Nephron progenitor cell (in vitro differentiated cells): ENCODE measurements at regions not wholly inside any gene's neighbourhood (a gene's known extent, or its start where the extent isn't known, plus 50 kb on each side); places are given as distances from the start of the nearest gene placed in this dataset.
"Not testable (repeated sequence)": the region's sequence is repeated elsewhere in the genome, so short reads cannot be mapped to it uniquely, and the experiment has no call there.

Experiments
- DNase-seq: peaks from one replicate; pipeline ENCODE4 v3.0.0; 2021
- H3K27ac Mint-ChIP-seq: 2 replicates; pipeline ENCODE4 v1.8.0; 2021; ENCODE audit warnings: mild to moderate bottlenecking, moderate library complexity, mixed read lengths
- H3K27me3 Mint-ChIP-seq: 2 replicates; pipeline ENCODE4 v1.8.0; 2021; ENCODE audit warnings: mild to moderate bottlenecking, low read depth, mixed read lengths; ENCODE audit not compliant: poor library complexity
- H3K36me3 Mint-ChIP-seq: 2 replicates; pipeline ENCODE4 v1.8.0; 2021; ENCODE audit warnings: low read depth, mixed read lengths
- H3K4me1 Mint-ChIP-seq: 2 replicates; pipeline ENCODE4 v1.8.0; 2021; ENCODE audit warnings: mixed read lengths
- H3K4me3 Mint-ChIP-seq: 2 replicates; pipeline ENCODE4 v1.8.0; 2021; ENCODE audit warnings: mild to moderate bottlenecking, moderate library complexity, mixed read lengths
- H3K9me3 Mint-ChIP-seq: 2 replicates; pipeline ENCODE4 v1.8.0; 2021; ENCODE audit warnings: mild to moderate bottlenecking, moderate library complexity, mixed read lengths
- TF ChIP-seq, protein P1 (sequence below): fragments of 200-600 bp; sonication (generic); IDR thresholded peaks from 2 replicates; pipeline ENCODE4 v1.5.0; 2021; ENCODE audit warnings: antibody characterized with exemption

DNA sequence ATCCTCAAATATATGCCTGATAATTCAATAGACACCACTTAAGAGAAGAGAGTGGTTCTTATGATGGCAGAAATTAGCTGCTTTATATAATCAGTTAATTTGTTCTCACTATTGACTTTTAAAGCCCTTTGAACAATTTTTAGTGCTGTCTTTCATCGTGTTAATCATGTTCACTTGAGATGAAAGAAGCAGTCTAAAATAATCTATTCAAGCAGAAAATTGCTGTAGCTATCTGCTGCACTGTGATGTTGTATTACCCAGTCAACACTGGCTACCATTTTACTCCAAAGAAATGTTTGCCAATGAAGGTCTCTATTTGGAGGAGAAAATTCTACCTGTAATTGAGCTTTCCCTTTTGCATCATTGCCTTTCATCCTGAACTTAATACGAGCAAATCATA, 459.8 kb upstream of the FSIP2 start:
- H3K36me3 Mint-ChIP-seq = no peaks in the 10 kb centered on the region
- DNase-seq = no peak
- H3K27me3 Mint-ChIP-seq = no peaks in the 10 kb centered on the region

DNA sequence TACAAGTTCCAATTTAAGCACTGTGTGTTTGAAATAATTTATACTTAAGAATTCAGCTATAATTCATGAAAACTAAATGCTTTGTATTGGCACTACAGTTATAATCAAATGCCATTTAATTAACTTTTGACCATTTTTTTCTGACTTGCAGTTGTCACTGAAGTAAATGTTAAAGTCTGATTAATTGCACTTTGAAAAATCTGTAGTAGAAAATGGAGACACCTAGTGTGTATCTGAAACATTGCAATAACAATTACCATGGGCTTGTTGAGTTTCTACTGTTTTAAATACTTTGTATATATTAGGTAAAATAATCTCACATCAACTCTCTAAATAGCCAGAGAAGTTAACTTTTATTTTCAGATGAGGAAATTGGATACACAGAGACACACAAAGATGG, 458.6 kb upstream of the FSIP2 start:
- H3K36me3 Mint-ChIP-seq = no peaks in the 10 kb centered on the region

More for the DNA sequence above, 459.8 kb upstream of the FSIP2 start:
- H3K4me3 Mint-ChIP-seq = no peak overlapping the region
- H3K9me3 Mint-ChIP-seq = no peaks in the 10 kb centered on the region
- H3K4me1 Mint-ChIP-seq = no peaks in the 10 kb centered on the region
- TF ChIP-seq, protein P1, sequence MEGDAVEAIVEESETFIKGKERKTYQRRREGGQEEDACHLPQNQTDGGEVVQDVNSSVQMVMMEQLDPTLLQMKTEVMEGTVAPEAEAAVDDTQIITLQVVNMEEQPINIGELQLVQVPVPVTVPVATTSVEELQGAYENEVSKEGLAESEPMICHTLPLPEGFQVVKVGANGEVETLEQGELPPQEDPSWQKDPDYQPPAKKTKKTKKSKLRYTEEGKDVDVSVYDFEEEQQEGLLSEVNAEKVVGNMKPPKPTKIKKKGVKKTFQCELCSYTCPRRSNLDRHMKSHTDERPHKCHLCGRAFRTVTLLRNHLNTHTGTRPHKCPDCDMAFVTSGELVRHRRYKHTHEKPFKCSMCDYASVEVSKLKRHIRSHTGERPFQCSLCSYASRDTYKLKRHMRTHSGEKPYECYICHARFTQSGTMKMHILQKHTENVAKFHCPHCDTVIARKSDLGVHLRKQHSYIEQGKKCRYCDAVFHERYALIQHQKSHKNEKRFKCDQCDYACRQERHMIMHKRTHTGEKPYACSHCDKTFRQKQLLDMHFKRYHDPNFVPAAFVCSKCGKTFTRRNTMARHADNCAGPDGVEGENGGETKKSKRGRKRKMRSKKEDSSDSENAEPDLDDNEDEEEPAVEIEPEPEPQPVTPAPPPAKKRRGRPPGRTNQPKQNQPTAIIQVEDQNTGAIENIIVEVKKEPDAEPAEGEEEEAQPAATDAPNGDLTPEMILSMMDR = no peak
- H3K27ac Mint-ChIP-seq = no peak overlapping the region

DNA sequence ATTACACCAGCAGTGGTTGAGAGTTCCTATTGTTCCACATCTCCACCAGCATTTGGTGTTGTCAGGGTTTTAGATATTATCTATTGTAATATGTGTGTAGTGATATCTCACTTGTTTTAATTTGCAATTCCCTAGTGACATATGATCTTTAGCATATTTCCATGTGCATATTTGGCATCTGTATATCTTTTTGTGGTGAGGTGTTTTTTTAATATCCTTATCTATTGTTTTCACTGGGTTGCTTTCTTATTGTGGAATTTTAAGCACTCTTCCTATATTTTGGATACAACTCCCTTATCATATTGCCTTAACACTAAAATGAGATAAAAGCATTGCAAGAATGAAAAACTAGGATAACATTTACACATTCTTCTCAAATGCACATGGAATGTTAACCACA, 453.9 kb upstream of the FSIP2 start:
- no peaks in the 10 kb centered on the region for H3K27me3 Mint-ChIP-seq
- no peak for DNase-seq
- no peak overlapping the region for H3K4me3 Mint-ChIP-seq
- peaks cover 5% of the 10 kb centered on the region for H3K4me1 Mint-ChIP-seq
- H3K9me3 Mint-ChIP-seq = no peaks in the 10 kb centered on the region
- TF ChIP-seq, protein P1 = no peak
- H3K27ac Mint-ChIP-seq = no peak overlapping the region
- H3K36me3 Mint-ChIP-seq = no peaks in the 10 kb centered on the region

More for the DNA sequence above, 458.6 kb upstream of the FSIP2 start:
- Mint-ChIP-seq H3K9me3 (no peaks in the 10 kb centered on the region), H3K27ac (no peak overlapping the region), H3K4me3 (no peak overlapping the region), H3K4me1 (no peaks in the 10 kb centered on the region), H3K27me3 (no peaks in the 10 kb centered on the region)
- DNase-seq = no peak
- TF ChIP-seq, protein P1 = peak; percentile 46

DNA sequence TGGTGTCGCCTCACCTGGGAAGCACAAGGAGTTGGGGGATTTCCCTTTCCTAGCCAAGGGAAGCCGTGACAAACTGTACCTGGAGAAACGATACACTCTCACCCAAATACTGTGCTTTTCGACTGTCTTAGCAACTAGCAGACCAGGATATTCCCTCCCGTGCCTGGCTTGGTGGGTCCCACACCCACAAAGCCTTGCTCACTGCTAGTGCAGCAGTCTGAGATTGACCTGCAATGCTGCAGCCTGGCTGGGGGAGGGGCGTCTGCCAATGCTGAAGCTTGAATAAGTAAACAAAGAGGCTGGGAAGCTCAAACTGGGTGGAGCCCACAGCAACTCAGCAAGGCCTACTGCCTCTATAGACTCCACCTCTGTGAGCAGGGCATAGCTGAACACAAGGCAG, 448.6 kb upstream of the FSIP2 start:
- DNase-seq = peak; percentile 55
- peaks cover 14% of the 10 kb centered on the region for H3K4me1 Mint-ChIP-seq
- H3K27ac Mint-ChIP-seq, H3K27me3 Mint-ChIP-seq, H3K4me3 Mint-ChIP-seq, H3K9me3 Mint-ChIP-seq, H3K36me3 Mint-ChIP-seq: not testable (repeated sequence)

DNA sequence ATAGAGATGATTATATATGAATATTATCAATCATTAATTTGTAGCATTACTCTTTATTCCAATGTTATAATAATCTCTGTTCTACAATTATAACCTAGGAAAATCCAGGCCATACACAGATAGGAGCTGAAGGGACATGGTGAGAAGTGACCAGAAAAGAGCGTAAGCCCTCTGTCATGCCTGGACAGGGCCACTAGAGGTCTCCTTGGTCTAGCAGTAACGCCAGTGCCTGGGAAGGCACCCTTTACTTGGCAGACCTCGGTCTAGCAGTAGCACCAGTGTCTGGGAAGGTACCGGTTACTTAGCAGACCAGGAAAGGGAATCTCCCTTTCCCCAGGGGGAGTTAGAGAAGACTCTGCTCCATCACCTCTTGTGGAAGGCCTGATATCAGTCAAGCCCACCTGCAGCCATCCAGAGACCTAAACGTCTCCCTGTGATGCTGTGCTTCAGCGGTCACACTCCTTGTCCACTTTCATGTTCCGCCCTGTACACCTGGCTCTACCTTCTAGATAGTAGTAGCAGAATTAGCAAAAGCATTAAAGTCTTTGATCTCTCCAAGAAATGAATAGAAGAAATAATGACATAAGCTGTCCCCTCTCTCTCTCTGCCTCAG, 447.5 kb upstream of the FSIP2 start:
- H3K27ac Mint-ChIP-seq = no peak overlapping the region
- H3K27me3 Mint-ChIP-seq = no peaks in the 10 kb centered on the region
- H3K4me3 Mint-ChIP-seq = no peak overlapping the region
- peaks cover 8% of the 10 kb centered on the region for H3K9me3 Mint-ChIP-seq
- DNase-seq = peak; percentile 66
- H3K4me1 Mint-ChIP-seq = peaks cover 14% of the 10 kb centered on the region
- no peaks in the 10 kb centered on the region for H3K36me3 Mint-ChIP-seq
- TF ChIP-seq, protein P1 = peak; percentile 79

DNA sequence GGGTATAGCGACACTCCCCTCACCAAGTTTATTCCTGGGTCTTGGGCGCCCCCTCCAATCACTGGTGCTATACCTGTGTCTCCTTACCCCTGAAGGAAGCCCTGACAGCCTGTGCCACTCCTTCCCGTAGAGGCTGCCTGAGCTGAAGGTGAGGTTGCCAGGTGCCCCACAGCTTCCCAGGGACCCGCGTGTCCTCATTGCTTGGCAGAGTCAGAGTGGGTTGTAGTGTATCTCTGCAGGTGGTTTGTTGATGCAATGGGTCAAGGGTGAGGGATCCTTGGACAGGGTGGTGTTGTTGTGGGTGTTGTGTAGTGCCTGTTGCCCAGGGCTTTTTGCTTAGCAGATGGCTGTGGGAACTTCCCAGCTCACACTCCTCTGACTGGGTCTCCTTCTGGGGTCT, 438.7 kb upstream of the FSIP2 start:
- no peaks in the 10 kb centered on the region for H3K36me3 Mint-ChIP-seq
- no peak overlapping the region for H3K27ac Mint-ChIP-seq
- no peaks in the 10 kb centered on the region for H3K4me1 Mint-ChIP-seq
- no peak for DNase-seq
- TF ChIP-seq, protein P1 = no peak
- H3K4me3 Mint-ChIP-seq = no peak overlapping the region
- no peaks in the 10 kb centered on the region for H3K9me3 Mint-ChIP-seq
- H3K27me3 Mint-ChIP-seq = no peaks in the 10 kb centered on the region
